ENCODE measurements at regions not wholly inside any gene's neighbourhood (a gene's known extent, or its start where the extent isn't known, plus 50 kb on each side); places are given as distances from the start of the nearest gene placed in this dataset.

- no peak for TF ChIP-seq EGR1 (IDR thresholded peaks at IDR 0.05; ENCODE audit: low read depth)
- TF ChIP-seq CEBPB (IDR thresholded peaks at IDR 0.05; ENCODE audit: low read depth) = no peak
- no peak for TF ChIP-seq EZH2 (IDR thresholded peaks at IDR 0.05)
- TF ChIP-seq POLR2AphosphoS5 (IDR thresholded peaks at IDR 0.05; ENCODE audit: low read depth, low read length) = no peak
- no peak for TF ChIP-seq ELF1 (IDR thresholded peaks at IDR 0.05; ENCODE audit: borderline replicate concordance, low read depth)
- no peak for TF ChIP-seq POLR2A (IDR thresholded peaks at IDR 0.05; ENCODE audit: borderline replicate concordance, extremely low read depth, insufficient read depth, insufficient read length)
- no peak for TF ChIP-seq CTCF (IDR thresholded peaks at IDR 0.05 in 2 of 3, conservative IDR thresholded peaks at IDR 0.05 in 1 of 3; ENCODE audit: borderline replicate concordance in 1 of 3, insufficient read depth in 1 of 3, low read depth in 2 of 3, low read length in 2 of 3)
- TF ChIP-seq ATF3 (IDR thresholded peaks at IDR 0.05) = no peak
- TF ChIP-seq ZFX (IDR thresholded peaks at IDR 0.05) = no peak
- no peak for TF ChIP-seq MAX (IDR thresholded peaks at IDR 0.05)
- no peak for TF ChIP-seq YY1 (IDR thresholded peaks at IDR 0.05; ENCODE audit: extremely low read depth, insufficient replicate concordance, low read depth, low read length)
- TF ChIP-seq ZBTB33 (IDR thresholded peaks at IDR 0.05; ENCODE audit: extremely low read depth, insufficient replicate concordance, low read length) = no peak
- no peak for TF ChIP-seq ZNF274 (IDR thresholded peaks at IDR 0.05; ENCODE audit: low read depth, low read length)
- TF ChIP-seq CBX3 (IDR thresholded peaks at IDR 0.05; ENCODE audit: low read depth) = no peak
- no peak for TF ChIP-seq JUND (IDR thresholded peaks at IDR 0.05)
- TF ChIP-seq RAD21 (IDR thresholded peaks at IDR 0.05; ENCODE audit: low read depth) = no peak
- TF ChIP-seq EZH2phosphoT487 (IDR thresholded peaks at IDR 0.05; ENCODE audit: borderline replicate concordance) = no peak
- TF ChIP-seq SP1 (IDR thresholded peaks at IDR 0.05; ENCODE audit: low read depth) = no peak
- no peak for TF ChIP-seq TCF7L2 (IDR thresholded peaks at IDR 0.05; ENCODE audit: borderline replicate concordance, extremely low read depth, insufficient read depth, insufficient read length)
- H3K9me3 ChIP-seq (ENCODE audit: control insufficient read depth in 1 of 2, insufficient read depth in 1 of 2, low read depth in 1 of 2, low read length in 2 of 2) = no peaks in the 10 kb centered on the region
- no peaks in the 10 kb centered on the region; the same call in 1 of the 2 replicates for H3K9me2 ChIP-seq (ENCODE audit: insufficient read depth)
- RAD21 ChIA-PET (ENCODE audit: low non-redundant PET in 1 of 2, low total read pairs in 2 of 2, uncharacterized antibody in 2 of 2, unreplicated experiment in 2 of 2) = no interaction called here
- H3K9ac ChIP-seq (ENCODE audit: low read length) = no peak overlapping the region
- no peak overlapping the region for H3K4me3 ChIP-seq (replicated peaks in 1 of 2; ENCODE audit: low read depth in 1 of 2, low read length in 2 of 2)
- H3K79me2 ChIP-seq (ENCODE audit: insufficient read depth, low read length) = no peaks in the 10 kb centered on the region
- no peak overlapping the region for H2AFZ ChIP-seq (ENCODE audit: low read depth, low read length, poor library complexity, severe bottlenecking)
- intact Hi-C loops (cut with micrococcal nuclease) = no loop called here
- no peaks in the 10 kb centered on the region for H4K20me1 ChIP-seq (ENCODE audit: insufficient read depth)
- H3K27me3 ChIP-seq (ENCODE audit: insufficient read depth, low read length) = no peaks in the 10 kb centered on the region
- no TSS peak for BruUV-seq (replicated peaks)
- H3K27ac ChIP-seq (ENCODE audit: low read depth, low read length) = no peak overlapping the region
- no peak overlapping the region for H3K4me2 ChIP-seq (ENCODE audit: low read length)
- POLR2A ChIA-PET = no interaction called here
- peaks cover 2 to 23% of the 10 kb centered on the region in 2 experiments; a peak in 3 of 4 replicates for H3K4me1 ChIP-seq (ENCODE audit: control insufficient read depth in 1 of 2, insufficient read depth in 2 of 2, low read length in 2 of 2)
- no peak for DNase-seq (ENCODE audit: low read depth, low spot score)
- CTCF ChIA-PET = no interaction called here
- H3K36me3 ChIP-seq (ENCODE audit: control insufficient read depth in 1 of 2, insufficient read depth in 2 of 2, low read length in 2 of 2) = no peaks in the 10 kb centered on the region
- no peak for ATAC-seq
Observed at GRCh38 chr6:14540276-14540675, 422.7 kb downstream of the CD83 start.

All from HCT116 (cell line).